GM12891 (cell line): ENCODE measurements at regions not wholly inside any gene's neighbourhood (a gene's known extent, or its start where the extent isn't known, plus 50 kb on each side); places are given as distances from the start of the nearest gene placed in this dataset.

Experiments
- POLR2A ChIP-seq: IDR thresholded peaks from 2 replicates; pipeline ENCODE4 v1.6.1; 2011; ENCODE audit warnings: low read depth, low read length, control low read depth
- POLR2AphosphoS5 ChIP-seq: IDR thresholded peaks from 2 replicates; pipeline ENCODE4 v1.6.1; 2011; ENCODE audit warnings: low read depth, low read length, control low read depth

GRCh38 chr4:166458756-166459155 is 585.7 kb downstream of the TLL1 start:
- no peak for TF ChIP-seq POLR2AphosphoS5
- no peak for TF ChIP-seq POLR2A
